ENCODE measurements at regions not wholly inside any gene's neighbourhood (a gene's known extent, or its start where the extent isn't known, plus 50 kb on each side); places are given as distances from the start of the nearest gene placed in this dataset.

DNA sequence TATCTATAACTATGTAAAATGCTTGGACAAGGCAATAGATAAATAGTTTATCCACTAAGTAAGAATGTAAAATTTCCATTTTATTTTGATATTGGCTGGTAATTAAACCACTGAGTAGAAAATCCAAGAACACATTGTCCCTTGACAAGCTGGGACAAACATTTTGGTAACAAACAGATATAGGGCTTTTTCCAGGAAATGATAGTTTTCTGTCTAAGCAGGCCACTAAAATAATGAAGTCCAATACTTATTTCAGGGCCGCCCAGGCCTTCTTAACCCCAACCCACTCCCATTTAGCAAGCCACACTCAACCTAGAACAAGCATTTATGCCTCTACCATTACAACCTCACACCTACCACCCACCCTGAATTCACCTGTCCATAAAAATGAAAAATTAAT, 368.6 kb downstream of the PRELID2 start:
- no peaks in the 10 kb centered on the region for H3K27me3 Mint-ChIP-seq (ENCODE audit: unreplicated experiment)
- H3K36me3 Mint-ChIP-seq (ENCODE audit: low read depth, unreplicated experiment), result no peaks in the 10 kb centered on the region
- no peaks in the 10 kb centered on the region for H3K4me1 Mint-ChIP-seq (ENCODE audit: unreplicated experiment)
- H3K9me3 Mint-ChIP-seq (ENCODE audit: unreplicated experiment), result no peaks in the 10 kb centered on the region
- TF ChIP-seq, protein P1, sequence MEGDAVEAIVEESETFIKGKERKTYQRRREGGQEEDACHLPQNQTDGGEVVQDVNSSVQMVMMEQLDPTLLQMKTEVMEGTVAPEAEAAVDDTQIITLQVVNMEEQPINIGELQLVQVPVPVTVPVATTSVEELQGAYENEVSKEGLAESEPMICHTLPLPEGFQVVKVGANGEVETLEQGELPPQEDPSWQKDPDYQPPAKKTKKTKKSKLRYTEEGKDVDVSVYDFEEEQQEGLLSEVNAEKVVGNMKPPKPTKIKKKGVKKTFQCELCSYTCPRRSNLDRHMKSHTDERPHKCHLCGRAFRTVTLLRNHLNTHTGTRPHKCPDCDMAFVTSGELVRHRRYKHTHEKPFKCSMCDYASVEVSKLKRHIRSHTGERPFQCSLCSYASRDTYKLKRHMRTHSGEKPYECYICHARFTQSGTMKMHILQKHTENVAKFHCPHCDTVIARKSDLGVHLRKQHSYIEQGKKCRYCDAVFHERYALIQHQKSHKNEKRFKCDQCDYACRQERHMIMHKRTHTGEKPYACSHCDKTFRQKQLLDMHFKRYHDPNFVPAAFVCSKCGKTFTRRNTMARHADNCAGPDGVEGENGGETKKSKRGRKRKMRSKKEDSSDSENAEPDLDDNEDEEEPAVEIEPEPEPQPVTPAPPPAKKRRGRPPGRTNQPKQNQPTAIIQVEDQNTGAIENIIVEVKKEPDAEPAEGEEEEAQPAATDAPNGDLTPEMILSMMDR (IDR thresholded peaks at IDR 0.05; ENCODE audit: unreplicated experiment), result no peak
- DNase-seq (ENCODE audit: low spot score), result no peak
- H3K27ac Mint-ChIP-seq (ENCODE audit: unreplicated experiment), result no peak overlapping the region
- H3K4me3 Mint-ChIP-seq (ENCODE audit: unreplicated experiment), result no peak overlapping the region

DNA sequence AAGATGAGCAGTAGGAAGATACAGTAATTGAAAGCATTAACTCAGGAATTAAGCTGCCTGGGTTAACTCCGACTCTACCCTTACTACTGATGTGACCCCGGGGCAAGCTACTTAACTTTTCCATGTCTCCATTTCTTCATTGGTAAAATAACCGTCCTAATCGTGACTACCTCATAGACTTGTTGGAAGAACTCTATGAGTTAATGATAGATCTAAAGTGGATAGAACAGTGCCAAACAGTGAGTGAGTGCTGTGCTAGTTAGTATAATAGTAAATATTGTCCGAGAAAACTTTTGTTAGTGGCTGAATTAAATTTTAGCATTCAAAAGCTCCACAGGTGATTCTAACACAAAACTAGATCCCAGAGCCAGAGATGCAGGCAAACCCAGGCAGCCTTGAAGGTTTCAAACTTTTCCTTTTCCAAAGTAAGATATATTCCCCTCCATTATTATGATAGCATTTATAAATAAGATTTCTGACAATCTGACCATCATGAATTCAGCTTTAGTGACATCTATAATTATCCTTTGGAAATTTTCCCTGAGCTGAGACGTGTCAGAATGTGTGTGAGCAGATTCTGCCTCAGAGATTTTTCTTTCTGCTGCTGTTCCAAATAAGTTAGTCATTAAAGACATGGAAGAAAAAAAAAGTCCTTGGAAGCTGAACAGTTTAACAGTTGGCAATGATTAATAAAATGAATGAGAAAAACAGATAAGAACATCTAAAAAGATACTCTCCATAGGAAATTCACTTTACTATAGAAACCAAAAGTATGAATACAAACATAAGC, 369.5 kb downstream of the PRELID2 start:
- no peak for DNase-seq (ENCODE audit: low spot score)
- no peaks in the 10 kb centered on the region for H3K36me3 Mint-ChIP-seq (ENCODE audit: low read depth, unreplicated experiment)
- H3K27ac Mint-ChIP-seq (ENCODE audit: unreplicated experiment), result no peak overlapping the region
- no peaks in the 10 kb centered on the region for H3K9me3 Mint-ChIP-seq (ENCODE audit: unreplicated experiment)
- TF ChIP-seq, protein P1 (IDR thresholded peaks at IDR 0.05; ENCODE audit: unreplicated experiment), result no peak
- no peaks in the 10 kb centered on the region for H3K4me1 Mint-ChIP-seq (ENCODE audit: unreplicated experiment)
- H3K27me3 Mint-ChIP-seq (ENCODE audit: unreplicated experiment), result no peaks in the 10 kb centered on the region
- H3K4me3 Mint-ChIP-seq (ENCODE audit: unreplicated experiment), result no peak overlapping the region

DNA sequence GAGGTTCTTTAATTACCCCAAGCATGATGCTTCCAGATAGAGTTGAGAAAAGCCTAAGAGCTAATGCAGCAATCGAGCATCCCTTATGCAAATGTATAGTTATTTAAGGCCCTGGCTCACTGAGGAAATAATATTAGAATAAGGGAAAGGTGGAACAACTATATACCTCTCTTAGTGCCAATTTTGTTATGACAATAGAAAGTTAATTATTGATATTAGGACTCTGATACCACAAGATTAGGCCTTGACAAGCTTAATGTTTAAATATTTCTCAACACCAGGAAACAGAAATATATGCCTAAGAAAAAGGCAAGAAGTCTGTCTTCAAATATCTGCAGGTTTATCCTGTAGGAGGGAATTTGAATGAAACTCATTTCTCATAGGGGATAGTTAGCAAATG, 371.0 kb downstream of the PRELID2 start:
- TF ChIP-seq, protein P1 (IDR thresholded peaks at IDR 0.05; ENCODE audit: unreplicated experiment), result no peak
- Mint-ChIP-seq H3K4me3 (ENCODE audit: unreplicated experiment) (no peak overlapping the region), H3K27ac (ENCODE audit: unreplicated experiment) (no peak overlapping the region), H3K36me3 (ENCODE audit: low read depth, unreplicated experiment) (no peaks in the 10 kb centered on the region), H3K9me3 (ENCODE audit: unreplicated experiment) (no peaks in the 10 kb centered on the region), H3K4me1 (ENCODE audit: unreplicated experiment) (no peaks in the 10 kb centered on the region), H3K27me3 (ENCODE audit: unreplicated experiment) (no peaks in the 10 kb centered on the region)
- no peak for DNase-seq (ENCODE audit: low spot score)

DNA sequence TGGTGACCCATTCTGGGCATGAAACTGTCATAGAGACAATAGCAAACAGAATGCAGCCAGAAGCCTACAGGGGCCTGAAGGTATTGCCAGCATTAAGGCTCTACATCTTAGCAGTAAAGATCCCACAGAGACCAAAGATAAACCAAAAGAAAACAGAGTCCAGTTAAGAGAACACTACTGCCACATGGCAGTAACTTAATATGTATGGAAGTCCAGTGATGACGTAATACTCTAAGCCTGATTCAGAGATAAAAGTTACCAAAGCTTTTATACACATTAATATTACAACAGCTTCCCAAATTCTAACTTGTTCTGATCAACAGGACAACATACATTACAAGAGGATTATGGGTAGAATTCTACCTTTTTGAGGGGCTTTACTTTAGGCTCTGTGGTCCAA, 371.5 kb downstream of the PRELID2 start:
- H3K4me1 Mint-ChIP-seq (ENCODE audit: unreplicated experiment), result no peaks in the 10 kb centered on the region
- H3K4me3 Mint-ChIP-seq (ENCODE audit: unreplicated experiment), result no peak overlapping the region
- TF ChIP-seq, protein P1 (IDR thresholded peaks at IDR 0.05; ENCODE audit: unreplicated experiment), result no peak
- no peaks in the 10 kb centered on the region for H3K36me3 Mint-ChIP-seq (ENCODE audit: low read depth, unreplicated experiment)
- DNase-seq (ENCODE audit: low spot score), result no peak
- no peaks in the 10 kb centered on the region for H3K9me3 Mint-ChIP-seq (ENCODE audit: unreplicated experiment)
- no peak overlapping the region for H3K27ac Mint-ChIP-seq (ENCODE audit: unreplicated experiment)
- no peaks in the 10 kb centered on the region for H3K27me3 Mint-ChIP-seq (ENCODE audit: unreplicated experiment)

DNA sequence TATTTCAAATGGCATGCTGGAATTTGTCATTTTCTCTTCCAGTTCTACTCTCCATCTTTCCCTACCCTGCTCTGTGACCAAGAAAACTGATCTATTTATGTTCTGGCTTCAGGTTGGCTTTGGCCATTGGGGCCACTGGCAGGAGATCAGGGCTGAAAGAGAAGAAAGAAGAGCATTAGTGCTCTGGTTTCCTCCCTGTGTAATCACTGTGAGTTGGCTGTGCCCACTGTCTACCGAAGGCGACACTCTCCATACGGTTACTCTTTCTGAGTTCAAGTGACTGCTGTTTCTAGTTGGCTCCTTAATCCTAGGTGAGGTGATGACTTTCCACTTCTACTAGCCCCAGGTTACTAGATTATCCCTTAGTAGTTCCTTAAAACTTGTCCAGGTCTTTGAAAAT, 372.6 kb downstream of the PRELID2 start:
- Mint-ChIP-seq H3K4me3 (ENCODE audit: unreplicated experiment) (no peak overlapping the region), H3K36me3 (ENCODE audit: low read depth, unreplicated experiment) (no peaks in the 10 kb centered on the region), H3K9me3 (ENCODE audit: unreplicated experiment) (no peaks in the 10 kb centered on the region), H3K4me1 (ENCODE audit: unreplicated experiment) (no peaks in the 10 kb centered on the region), H3K27ac (ENCODE audit: unreplicated experiment) (no peak overlapping the region), H3K27me3 (ENCODE audit: unreplicated experiment) (no peaks in the 10 kb centered on the region)
- DNase-seq (ENCODE audit: low spot score), result no peak
- TF ChIP-seq, protein P1 (IDR thresholded peaks at IDR 0.05; ENCODE audit: unreplicated experiment), result no peak
